Psoas muscle (tissue), 7 donors: ENCODE measurements at regions not wholly inside any gene's neighbourhood (a gene's known extent, or its start where the extent isn't known, plus 50 kb on each side); places are given as distances from the start of the nearest gene placed in this dataset.
A peak's percentile ranks its signal among the peaks of the same experiment; 100 is the strongest.

ENCODE experiments used
- ATAC-seq, 4 donors: fragments of 200-7000 bp; cut with Tn5 transposase; one replicate each; pipeline ENCODE4 v1.9.1; 2020; ENCODE audit warnings: moderate library complexity in 3 of 4, mild to moderate bottlenecking in 2 of 4
- DNase-seq, 2 donors: peaks; one replicate each; pipeline ENCODE4 v3.0.0-alpha.2; 2020
- H3K27ac ChIP-seq: fragments of 200-600 bp; one replicate; pipeline ENCODE4 v1.8.0; 2022
- H3K27me3 ChIP-seq, 3 donors: fragments of 200-600 bp in 1 of 3; one replicate each; pipeline versions ENCODE4 v1.6.1 to v1.8.0; 2013 to 2022; ENCODE audit warnings: low read length in 2 of 3, mild to moderate bottlenecking in 2 of 3, moderate library complexity in 1 of 3; ENCODE audit not compliant: insufficient read depth in 3 of 3
- H3K36me3 ChIP-seq, 2 donors: fragments of 200-600 bp in 1 of 2; one replicate each; pipeline versions ENCODE4 v1.6.1 to v1.8.0; 2013 to 2022; ENCODE audit warnings: low read depth in 1 of 2, mild to moderate bottlenecking in 1 of 2, moderate library complexity in 1 of 2; ENCODE audit not compliant: insufficient read depth in 1 of 2
- H3K4me1 ChIP-seq: fragments of 200-600 bp; one replicate; pipeline ENCODE4 v1.8.0; 2022
- H3K4me3 ChIP-seq: fragments of 200-600 bp; one replicate; pipeline ENCODE4 v1.8.0; 2022; ENCODE audit warnings: mild to moderate bottlenecking
- H3K9me3 ChIP-seq: fragments of 200-600 bp; one replicate; pipeline ENCODE4 v1.8.0; 2022
- CTCF ChIP-seq: fragments of 200-600 bp; IDR thresholded peaks from one replicate; pipeline ENCODE4 v1.8.0; 2022; ENCODE audit warnings: antibody characterized with exemption
- WGBS, 3 donors: extraction: QIAGEN DNeasy Blood & Tissue Kit; methylation state at CpG; one replicate each; pipeline versions ENCODE4 v1.1.6 to v1.1.7; 2013; 5-methylcytosine and 5-hydroxymethylcytosine counted together
- intact Hi-C, 2 donors: fragments of 100-400 bp; cut with DNase I; formaldehyde crosslinking; loops; one replicate each; pipeline versions ENCODE4 v1.11.0 to v1.14.2; 2022
- donor health status: healthy with polysubstance abuse.
- donor health status: DM: no; HTN: no; CAD: no; lungs with moderate emphysema.
- donor health status: Bipolar disorder and iron deficiency.
- donor health status: healthy.
- donor health status: DM: yes; HTN: yes; CAD: no.
- donor health status: DM: no; HTN: no; CAD: no.
- donor health status: DM: yes; HTN: yes; CAD: no.

DNA sequence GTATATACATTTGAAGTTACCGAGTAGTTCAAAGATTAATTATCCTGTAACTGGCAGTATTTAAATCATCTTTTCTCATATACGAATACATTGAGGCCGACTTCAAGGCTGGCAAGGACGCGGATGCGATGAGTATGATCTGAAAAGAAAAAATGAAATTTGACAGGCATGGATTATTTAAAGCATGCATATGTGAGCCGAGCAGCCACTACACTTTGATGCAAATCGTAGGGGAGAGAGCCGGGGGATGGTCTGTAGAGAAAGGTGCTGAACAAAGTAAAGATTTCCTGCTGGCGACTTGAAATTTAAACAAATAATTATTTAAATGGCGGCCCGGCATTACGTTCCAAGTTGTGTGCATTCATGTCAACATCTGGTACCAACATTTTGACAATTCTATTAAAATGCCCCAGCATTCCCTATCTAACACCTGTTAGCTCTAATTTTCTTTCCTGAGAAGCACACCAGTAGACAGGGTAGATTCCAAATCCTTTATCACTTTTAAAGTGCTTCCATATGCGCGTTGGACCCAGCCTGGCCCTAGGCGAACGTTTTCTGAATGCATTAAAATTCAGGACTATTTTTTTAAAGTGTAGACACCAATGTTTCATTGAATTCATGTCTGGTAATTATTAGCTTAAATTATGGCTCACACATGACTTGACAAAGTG lies 188.7 kb downstream of the EMX2 start:
- peaks cover 4 to 33% (median 6%) of the 10 kb centered on the region in 3 donors for H3K27me3 ChIP-seq
- intact Hi-C loops: loop anchor here in 1 of 2 donors (10.0 kb wide), 1 partner anchor 186 kb away; the partner anchor contains the start of gene EMX2
- no peaks in the 10 kb centered on the region for H3K36me3 ChIP-seq
- no peaks in the 10 kb centered on the region for H3K4me1 ChIP-seq
- ATAC-seq (no peak), DNase-seq (no peak)
- no peak overlapping the region for H3K27ac ChIP-seq
- H3K4me3 ChIP-seq: no peak overlapping the region
- no peak for TF ChIP-seq CTCF
- no peaks in the 10 kb centered on the region for H3K9me3 ChIP-seq
- WGBS, 3 donors: 59 to 64% (median 60%) methylated on average over 17 of the region's 17 CpGs

GRCh38 chr10:117734731-117735405 lies 192.3 kb downstream of the EMX2 start:
- H3K4me3 ChIP-seq: no peak overlapping the region
- no peak for TF ChIP-seq CTCF
- 25 to 32% (median 28%) methylated on average over 48 of the region's 48 CpGs for whole genome bisulfite sequencing, 3 donors
- DNase-seq: no peak
- no peak overlapping the region for H3K27ac ChIP-seq
- ATAC-seq: no peak
- intact Hi-C loops: loop anchor here in 1 of 2 donors (10.0 kb wide), 1 partner anchor 190 kb away; the partner anchor contains the start of gene EMX2
- no peaks in the 10 kb centered on the region for H3K36me3 ChIP-seq
- peaks cover 4 to 40% (median 6%) of the 10 kb centered on the region in 3 donors for H3K27me3 ChIP-seq
- no peaks in the 10 kb centered on the region for H3K4me1 ChIP-seq
- H3K9me3 ChIP-seq: no peaks in the 10 kb centered on the region

GRCh38 chr10:117736655-117737054 lies 194.1 kb downstream of the EMX2 start:
- ATAC-seq (peak in 3 of 4 donors; percentile 51 to 87 (median 85)), DNase-seq (peak in 1 of 2 donors; percentile 24)
- H3K36me3 ChIP-seq: no peaks in the 10 kb centered on the region
- H3K27ac ChIP-seq: no peak overlapping the region
- peaks cover 0 to 40% (median 6%) of the 10 kb centered on the region in 3 donors for H3K27me3 ChIP-seq
- no peaks in the 10 kb centered on the region for H3K9me3 ChIP-seq
- no peak for TF ChIP-seq CTCF
- intact Hi-C loops: loop anchor here in 1 of 2 donors (10.0 kb wide), 1 partner anchor 192 kb away; the partner anchor contains the start of gene EMX2
- H3K4me1 ChIP-seq: no peaks in the 10 kb centered on the region
- H3K4me3 ChIP-seq: no peak overlapping the region
- WGBS, 3 donors: 43 to 52% (median 48%) methylated on average over 7 of the region's 7 CpGs

- no peaks in the 10 kb centered on the region for H3K36me3 ChIP-seq
- DNase-seq (no peak), ATAC-seq (no peak)
- no peaks in the 10 kb centered on the region for H3K9me3 ChIP-seq
- no peak overlapping the region for H3K27ac ChIP-seq
- H3K4me1 ChIP-seq: no peaks in the 10 kb centered on the region
- 72 to 90% (median 89%) methylated on average over 1 of the region's 1 CpG for WGBS, 3 donors
- intact Hi-C loops: no loop called here
- H3K4me3 ChIP-seq: no peak overlapping the region
- TF ChIP-seq CTCF: no peak
- H3K27me3 ChIP-seq: peaks cover 0 to 16% (median 2%) of the 10 kb centered on the region in 3 donors
These were observed 197.5 kb downstream of the EMX2 start for GRCh38 chr10:117740088-117740487.
